Chondrocyte (in vitro differentiated cells): ENCODE measurements at regions not wholly inside any gene's neighbourhood (a gene's known extent, or its start where the extent isn't known, plus 50 kb on each side); places are given as distances from the start of the nearest gene placed in this dataset.
A peak's percentile ranks its signal among the peaks of the same experiment; 100 is the strongest.

Experiments used
- DNase-seq: peaks from one replicate; pipeline ENCODE4 v3.0.0; 2021; ENCODE audit warnings: mixed read lengths, low spot score
- H3K27ac Mint-ChIP-seq: one replicate; pipeline ENCODE4 v1.8.0; 2021; ENCODE audit warnings: mild to moderate bottlenecking, moderate library complexity, mixed read lengths; ENCODE audit not compliant: unreplicated experiment
- H3K27me3 Mint-ChIP-seq: 2 replicates; pipeline ENCODE4 v1.8.0; 2021; ENCODE audit warnings: low read depth, mixed read lengths
- H3K36me3 Mint-ChIP-seq: 2 replicates; pipeline ENCODE4 v1.8.0; 2021; ENCODE audit warnings: low read depth, mixed read lengths
- H3K4me1 Mint-ChIP-seq: 2 replicates; pipeline ENCODE4 v1.8.0; 2021; ENCODE audit warnings: low read depth, mild to moderate bottlenecking, mixed read lengths
- H3K4me3 Mint-ChIP-seq: one replicate; pipeline ENCODE4 v1.8.0; 2021; ENCODE audit warnings: mild to moderate bottlenecking, moderate library complexity, mixed read lengths; ENCODE audit not compliant: unreplicated experiment
- H3K9me3 Mint-ChIP-seq: 2 replicates; pipeline ENCODE4 v1.8.0; 2021; ENCODE audit warnings: low read depth, mixed read lengths
- TF ChIP-seq, protein P1 (sequence below): fragments of 200-600 bp; sonication (generic); IDR thresholded peaks from 2 replicates; pipeline ENCODE4 v1.5.0; 2021; ENCODE audit warnings: antibody characterized with exemption, mild to moderate bottlenecking, moderate library complexity

DNA sequence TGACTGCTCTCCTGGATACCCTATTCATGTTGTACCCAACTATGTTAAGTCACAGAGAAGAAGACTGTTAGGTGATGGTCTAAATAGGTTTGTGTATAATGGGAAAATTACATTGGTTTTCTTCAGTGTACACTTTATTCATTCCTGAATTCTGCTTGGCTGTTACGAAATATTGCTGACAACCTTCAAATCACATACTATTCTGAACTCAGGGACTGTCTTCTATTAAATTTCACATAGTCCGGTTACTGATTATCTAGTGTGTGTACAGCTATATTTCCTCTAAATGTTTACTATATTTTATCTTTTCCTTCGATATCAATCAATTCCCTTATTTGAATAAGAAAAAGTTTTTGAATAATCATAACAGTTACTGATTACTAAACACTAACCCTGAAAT lies 1090.3 kb upstream of the CITED2 start:
- Mint-ChIP-seq H3K36me3 (peaks cover 1% of the 10 kb centered on the region), H3K4me1 (peaks cover 17% of the 10 kb centered on the region), H3K27ac (no peak overlapping the region), H3K4me3 (no peak overlapping the region), H3K27me3 (no peaks in the 10 kb centered on the region), H3K9me3 (peaks cover 32% of the 10 kb centered on the region)
- no peak for DNase-seq
- TF ChIP-seq, protein P1, sequence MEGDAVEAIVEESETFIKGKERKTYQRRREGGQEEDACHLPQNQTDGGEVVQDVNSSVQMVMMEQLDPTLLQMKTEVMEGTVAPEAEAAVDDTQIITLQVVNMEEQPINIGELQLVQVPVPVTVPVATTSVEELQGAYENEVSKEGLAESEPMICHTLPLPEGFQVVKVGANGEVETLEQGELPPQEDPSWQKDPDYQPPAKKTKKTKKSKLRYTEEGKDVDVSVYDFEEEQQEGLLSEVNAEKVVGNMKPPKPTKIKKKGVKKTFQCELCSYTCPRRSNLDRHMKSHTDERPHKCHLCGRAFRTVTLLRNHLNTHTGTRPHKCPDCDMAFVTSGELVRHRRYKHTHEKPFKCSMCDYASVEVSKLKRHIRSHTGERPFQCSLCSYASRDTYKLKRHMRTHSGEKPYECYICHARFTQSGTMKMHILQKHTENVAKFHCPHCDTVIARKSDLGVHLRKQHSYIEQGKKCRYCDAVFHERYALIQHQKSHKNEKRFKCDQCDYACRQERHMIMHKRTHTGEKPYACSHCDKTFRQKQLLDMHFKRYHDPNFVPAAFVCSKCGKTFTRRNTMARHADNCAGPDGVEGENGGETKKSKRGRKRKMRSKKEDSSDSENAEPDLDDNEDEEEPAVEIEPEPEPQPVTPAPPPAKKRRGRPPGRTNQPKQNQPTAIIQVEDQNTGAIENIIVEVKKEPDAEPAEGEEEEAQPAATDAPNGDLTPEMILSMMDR: no peak

DNA sequence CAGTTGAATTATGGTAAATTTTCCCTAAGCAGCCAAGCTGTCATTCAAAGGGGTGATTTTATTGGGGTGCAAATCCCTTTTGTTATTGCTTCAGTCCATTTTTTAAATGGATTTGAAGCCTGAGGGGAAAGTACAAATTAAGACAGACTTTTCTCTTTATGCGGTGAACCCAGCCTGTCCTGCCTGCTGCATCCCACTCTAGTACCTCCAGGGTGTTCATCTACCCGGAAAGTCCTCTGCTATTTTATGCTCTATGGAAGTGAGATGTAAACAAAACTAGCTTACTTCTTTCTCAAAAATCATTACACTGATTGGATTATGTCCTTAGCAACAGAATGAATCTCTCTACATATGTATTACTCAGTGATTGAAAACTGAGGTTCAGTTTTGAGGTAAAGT lies 1088.9 kb upstream of the CITED2 start:
- Mint-ChIP-seq H3K36me3 (peaks cover 1% of the 10 kb centered on the region), H3K4me1 (peaks cover 17% of the 10 kb centered on the region), H3K9me3 (peaks cover 27% of the 10 kb centered on the region)

DNA sequence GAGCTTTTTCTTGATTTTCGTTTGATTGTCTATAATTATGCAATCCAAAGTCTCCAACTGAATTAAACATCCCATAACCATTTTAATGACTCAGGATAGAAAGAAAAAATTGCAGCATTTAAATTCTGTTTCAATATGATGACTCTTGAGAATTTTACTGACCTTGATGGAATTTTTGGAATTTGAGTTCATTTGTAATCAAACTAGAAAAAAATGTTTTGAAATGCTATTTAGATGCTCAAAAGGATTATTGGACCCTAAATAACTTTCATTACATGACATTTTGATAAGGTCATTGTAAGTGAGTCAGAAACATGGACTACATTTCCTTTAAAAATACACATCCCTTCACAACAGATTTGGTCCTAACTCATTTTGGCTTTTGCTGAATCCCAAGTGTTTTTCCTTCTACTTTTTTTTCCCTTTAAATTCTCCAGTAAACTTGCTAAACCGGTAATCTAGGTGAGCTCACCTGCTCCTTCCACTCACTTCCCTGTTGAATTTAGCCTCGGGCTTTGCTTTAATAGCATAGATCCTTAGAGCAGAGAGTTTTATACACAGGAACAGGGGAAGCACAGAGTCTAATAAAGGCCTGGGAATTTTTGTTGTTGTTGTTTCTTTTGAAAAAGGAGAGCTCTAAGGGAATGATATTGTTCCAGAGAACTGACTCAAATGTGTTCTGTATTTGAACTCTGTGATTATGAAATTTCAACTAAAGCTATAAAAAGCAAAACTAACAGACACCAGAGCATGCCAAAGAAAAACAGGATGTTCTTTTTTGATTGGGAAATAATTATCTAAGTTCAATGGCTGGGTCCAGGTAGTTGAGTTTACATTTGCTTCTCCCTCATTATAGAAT lies 1088.2 kb upstream of the CITED2 start:
- DNase-seq: no peak
- Mint-ChIP-seq H3K4me3 (no peak overlapping the region), H3K9me3 (peaks cover 27% of the 10 kb centered on the region), H3K27ac (peak overlapping the region; percentile 56), H3K27me3 (no peaks in the 10 kb centered on the region), H3K4me1 (peaks cover 17% of the 10 kb centered on the region), H3K36me3 (peaks cover 1% of the 10 kb centered on the region)
- TF ChIP-seq, protein P1: no peak

More for the DNA sequence above, 1088.9 kb upstream of the CITED2 start:
- no peak overlapping the region for H3K4me3 Mint-ChIP-seq
- no peaks in the 10 kb centered on the region for H3K27me3 Mint-ChIP-seq
- TF ChIP-seq, protein P1: no peak
- DNase-seq: no peak
- H3K27ac Mint-ChIP-seq: no peak overlapping the region

DNA sequence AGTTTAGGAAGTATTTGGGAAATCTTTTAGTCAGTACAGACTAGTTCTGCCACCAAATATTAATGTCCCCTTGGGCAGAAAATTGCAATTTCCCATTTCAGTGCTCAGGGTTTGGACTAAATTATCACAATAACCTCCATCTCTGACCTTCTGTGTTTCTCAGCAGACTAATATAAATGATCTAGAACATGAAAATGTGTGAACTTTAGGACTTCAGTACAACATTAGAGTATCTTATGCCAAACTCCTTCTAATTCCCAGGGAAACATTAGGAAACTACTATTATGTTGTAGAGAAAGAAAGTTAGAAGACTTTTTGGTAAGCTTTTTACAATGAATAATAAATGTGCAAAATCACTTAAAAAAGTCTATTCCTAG lies 1087.6 kb upstream of the CITED2 start:
- H3K36me3 Mint-ChIP-seq: no peaks in the 10 kb centered on the region
- H3K4me1 Mint-ChIP-seq: peaks cover 17% of the 10 kb centered on the region
- no peak for DNase-seq
- TF ChIP-seq, protein P1: no peak
- no peak overlapping the region for H3K27ac Mint-ChIP-seq
- H3K9me3 Mint-ChIP-seq: peaks cover 22% of the 10 kb centered on the region
- no peak overlapping the region for H3K4me3 Mint-ChIP-seq
- no peaks in the 10 kb centered on the region for H3K27me3 Mint-ChIP-seq

DNA sequence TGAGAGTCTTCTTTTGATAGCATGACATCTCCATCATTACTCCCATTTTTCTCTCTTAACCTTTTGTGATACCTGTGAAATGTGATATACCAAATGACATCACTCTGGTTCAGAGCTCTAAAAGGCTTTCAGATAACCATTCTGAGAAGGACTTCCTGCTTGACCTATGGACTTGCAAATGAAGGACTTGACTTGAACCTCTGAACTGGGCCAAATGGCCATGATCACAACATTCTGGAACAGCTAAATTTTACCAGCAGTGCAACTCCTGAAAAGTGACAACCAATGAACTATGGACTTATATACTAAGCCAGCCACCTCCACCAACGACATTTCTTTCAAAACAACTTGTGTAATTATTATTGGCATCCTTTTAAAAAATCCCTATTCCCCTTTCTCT lies 1085.8 kb upstream of the CITED2 start:
- DNase-seq: no peak
- Mint-ChIP-seq H3K27me3 (no peaks in the 10 kb centered on the region), H3K4me3 (no peak overlapping the region), H3K4me1 (peaks cover 17% of the 10 kb centered on the region), H3K27ac (no peak overlapping the region), H3K36me3 (peaks cover 5% of the 10 kb centered on the region), H3K9me3 (peaks cover 17% of the 10 kb centered on the region)
- TF ChIP-seq, protein P1: no peak
